ENCODE measurements at regions not wholly inside any gene's neighbourhood (a gene's known extent, or its start where the extent isn't known, plus 50 kb on each side); places are given as distances from the start of the nearest gene placed in this dataset.

DNA sequence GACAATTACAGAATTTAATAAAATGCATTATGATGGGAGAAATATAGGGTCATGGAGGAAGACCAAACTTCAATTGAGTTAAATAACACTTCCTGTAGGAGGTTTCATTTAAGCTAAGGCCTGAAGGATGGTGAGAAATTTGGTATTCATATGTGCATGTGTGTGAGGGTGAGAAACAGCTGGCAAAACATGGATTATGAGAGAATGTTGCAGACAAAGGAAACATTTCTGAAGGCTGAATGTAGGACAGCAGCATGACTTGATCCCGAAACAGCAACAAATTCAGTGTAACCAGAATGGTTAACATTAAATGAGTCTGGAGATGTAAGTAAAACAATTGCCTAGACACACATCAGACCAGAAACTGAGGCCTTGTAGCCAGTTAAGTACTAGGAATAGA lies 630.8 kb downstream of the NR4A2 start:
- Histone ChIP-seq H3K23ac (ENCODE audit: low read length) (no peak overlapping the region), H2BK12ac (ENCODE audit: low read length) (no peak overlapping the region), H3K4me3 (ENCODE audit: low read depth, low read length) (no peak overlapping the region), H3K27me3 (ENCODE audit: insufficient read depth, low read length) (no peaks in the 10 kb centered on the region), H3K79me1 (ENCODE audit: low read length) (no peaks in the 10 kb centered on the region), H2AK5ac (ENCODE audit: low read length) (no peak overlapping the region), H4K12ac (ENCODE audit: low read depth, low read length) (no peak overlapping the region), H3K9ac (ENCODE audit: low read length) (no peak overlapping the region), H3K36me3 (ENCODE audit: control insufficient read depth in 1 of 2, insufficient read depth in 2 of 2, low read length in 2 of 2) (no peaks in the 10 kb centered on the region), H2BK120ac (ENCODE audit: insufficient read depth, low read length, poor library complexity) (no peak overlapping the region), H3K9me3 (ENCODE audit: insufficient read depth, low read depth, low read length) (no peaks in the 10 kb centered on the region), H4K91ac (ENCODE audit: low read depth, low read length) (no peak overlapping the region), H2AFZ (ENCODE audit: insufficient read depth, low read length, poor library complexity) (no peak overlapping the region), H2BK5ac (ENCODE audit: low read depth, low read length, poor library complexity) (no peak overlapping the region), H3K27ac (ENCODE audit: low read depth, low read length) (no peak overlapping the region), H3K4me2 (ENCODE audit: low read length) (no peak overlapping the region), H3K14ac (ENCODE audit: low read length) (no peak overlapping the region), H4K8ac (ENCODE audit: low read depth, low read length) (no peak overlapping the region), H3K4me1 (ENCODE audit: control insufficient read depth in 1 of 2, insufficient read depth in 2 of 2, low read length in 2 of 2) (no peaks in the 10 kb centered on the region), H3K79me2 (ENCODE audit: control insufficient read depth, insufficient read depth, low read length, poor library complexity) (no peaks in the 10 kb centered on the region), H3K18ac (ENCODE audit: low read length) (no peak overlapping the region), H3K4ac (ENCODE audit: low read depth, low read length) (no peak overlapping the region)
- WGBS (ENCODE audit: extremely low coverage, insufficient coverage, insufficient read length), result no CpG with 5 or more reads among the region's 1 CpG
- no peak for DNase-seq

DNA sequence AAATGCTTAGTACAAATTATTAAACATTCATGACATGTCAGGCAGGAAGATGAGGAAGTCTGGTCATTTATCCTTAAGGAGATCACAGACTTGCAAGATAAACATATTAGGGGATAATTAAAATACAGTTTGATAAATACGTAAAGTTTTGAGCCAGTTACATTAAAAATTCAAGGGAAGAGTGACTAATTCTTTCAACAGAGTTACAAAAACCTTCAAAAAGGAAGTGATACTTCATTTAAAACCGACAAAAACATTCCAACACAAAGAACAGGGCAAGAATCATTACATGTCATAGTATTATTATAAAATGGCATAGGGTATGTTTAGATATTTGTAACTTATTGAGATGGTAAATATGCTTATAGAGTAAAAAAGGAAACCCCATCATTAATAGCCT lies 636.0 kb downstream of the NR4A2 start:
- no peak overlapping the region for H2BK12ac ChIP-seq (ENCODE audit: low read length)
- no peak overlapping the region for H3K14ac ChIP-seq (ENCODE audit: low read length)
- H3K23ac ChIP-seq (ENCODE audit: low read length), result no peak overlapping the region
- no peak overlapping the region for H4K91ac ChIP-seq (ENCODE audit: low read depth, low read length)
- no peak overlapping the region for H3K4me3 ChIP-seq (ENCODE audit: low read depth, low read length)
- no peak overlapping the region for H4K12ac ChIP-seq (ENCODE audit: low read depth, low read length)
- no peaks in the 10 kb centered on the region for H3K27me3 ChIP-seq (ENCODE audit: insufficient read depth, low read length)
- WGBS (ENCODE audit: extremely low coverage, insufficient coverage, insufficient read length), result no CpG with 5 or more reads among the region's 2 CpGs
- no peak overlapping the region for H3K9ac ChIP-seq (ENCODE audit: low read length)
- no peaks in the 10 kb centered on the region for H3K9me3 ChIP-seq (ENCODE audit: insufficient read depth, low read depth, low read length)
- no peak overlapping the region for H3K27ac ChIP-seq (ENCODE audit: low read depth, low read length)
- no peak overlapping the region for H3K18ac ChIP-seq (ENCODE audit: low read length)
- H4K8ac ChIP-seq (ENCODE audit: low read depth, low read length), result no peak overlapping the region
- H3K4ac ChIP-seq (ENCODE audit: low read depth, low read length), result no peak overlapping the region
- H2BK120ac ChIP-seq (ENCODE audit: insufficient read depth, low read length, poor library complexity), result no peak overlapping the region
- H3K79me2 ChIP-seq (ENCODE audit: control insufficient read depth, insufficient read depth, low read length, poor library complexity), result no peaks in the 10 kb centered on the region
- no peaks in the 10 kb centered on the region for H3K36me3 ChIP-seq (ENCODE audit: control insufficient read depth in 1 of 2, insufficient read depth in 2 of 2, low read length in 2 of 2)
- no peaks in the 10 kb centered on the region for H3K4me1 ChIP-seq (ENCODE audit: control insufficient read depth in 1 of 2, insufficient read depth in 2 of 2, low read length in 2 of 2)
- DNase-seq, result no peak
- no peak overlapping the region for H2AK5ac ChIP-seq (ENCODE audit: low read length)
- H3K79me1 ChIP-seq (ENCODE audit: low read length), result no peaks in the 10 kb centered on the region
- no peak overlapping the region for H3K4me2 ChIP-seq (ENCODE audit: low read length)
- H2BK5ac ChIP-seq (ENCODE audit: low read depth, low read length, poor library complexity), result no peak overlapping the region
- H2AFZ ChIP-seq (ENCODE audit: insufficient read depth, low read length, poor library complexity), result no peak overlapping the region

DNA sequence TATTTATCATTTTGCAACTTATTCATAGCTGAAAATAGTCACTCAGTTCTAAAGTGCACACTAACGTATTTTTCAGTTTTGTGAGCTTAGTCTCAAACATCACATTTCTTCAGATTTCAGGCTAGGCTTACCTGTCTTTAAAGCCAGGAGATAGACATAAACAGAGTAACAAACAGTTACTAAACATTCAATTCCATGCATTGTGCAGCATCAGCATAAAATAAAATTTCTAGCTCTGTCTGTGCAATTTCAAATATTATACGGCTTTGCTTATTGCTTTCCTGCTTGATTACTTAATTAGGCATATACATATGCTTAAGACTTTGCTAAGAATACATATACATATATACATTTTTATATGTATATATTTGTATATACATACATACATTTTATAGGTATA lies 637.0 kb downstream of the NR4A2 start:
- Histone ChIP-seq H3K36me3 (ENCODE audit: control insufficient read depth in 1 of 2, insufficient read depth in 2 of 2, low read length in 2 of 2) (no peaks in the 10 kb centered on the region), H4K91ac (ENCODE audit: low read depth, low read length) (no peak overlapping the region), H4K8ac (ENCODE audit: low read depth, low read length) (no peak overlapping the region), H3K27ac (ENCODE audit: low read depth, low read length) (no peak overlapping the region), H2BK120ac (ENCODE audit: insufficient read depth, low read length, poor library complexity) (no peak overlapping the region), H3K4ac (ENCODE audit: low read depth, low read length) (no peak overlapping the region), H3K4me1 (ENCODE audit: control insufficient read depth in 1 of 2, insufficient read depth in 2 of 2, low read length in 2 of 2) (no peaks in the 10 kb centered on the region), H3K14ac (ENCODE audit: low read length) (no peak overlapping the region), H2AFZ (ENCODE audit: insufficient read depth, low read length, poor library complexity) (no peak overlapping the region), H3K79me1 (ENCODE audit: low read length) (no peaks in the 10 kb centered on the region), H3K9ac (ENCODE audit: low read length) (no peak overlapping the region), H3K9me3 (ENCODE audit: insufficient read depth, low read depth, low read length) (no peaks in the 10 kb centered on the region), H2BK12ac (ENCODE audit: low read length) (no peak overlapping the region), H3K4me2 (ENCODE audit: low read length) (no peak overlapping the region), H4K12ac (ENCODE audit: low read depth, low read length) (no peak overlapping the region), H3K79me2 (ENCODE audit: control insufficient read depth, insufficient read depth, low read length, poor library complexity) (no peaks in the 10 kb centered on the region), H3K4me3 (ENCODE audit: low read depth, low read length) (no peak overlapping the region), H3K27me3 (ENCODE audit: insufficient read depth, low read length) (no peaks in the 10 kb centered on the region), H2AK5ac (ENCODE audit: low read length) (no peak overlapping the region), H3K18ac (ENCODE audit: low read length) (no peak overlapping the region), H2BK5ac (ENCODE audit: low read depth, low read length, poor library complexity) (no peak overlapping the region), H3K23ac (ENCODE audit: low read length) (no peak overlapping the region)
- no peak for DNase-seq
- whole genome bisulfite sequencing (ENCODE audit: extremely low coverage, insufficient coverage, insufficient read length), result no CpG with 5 or more reads among the region's 2 CpGs

DNA sequence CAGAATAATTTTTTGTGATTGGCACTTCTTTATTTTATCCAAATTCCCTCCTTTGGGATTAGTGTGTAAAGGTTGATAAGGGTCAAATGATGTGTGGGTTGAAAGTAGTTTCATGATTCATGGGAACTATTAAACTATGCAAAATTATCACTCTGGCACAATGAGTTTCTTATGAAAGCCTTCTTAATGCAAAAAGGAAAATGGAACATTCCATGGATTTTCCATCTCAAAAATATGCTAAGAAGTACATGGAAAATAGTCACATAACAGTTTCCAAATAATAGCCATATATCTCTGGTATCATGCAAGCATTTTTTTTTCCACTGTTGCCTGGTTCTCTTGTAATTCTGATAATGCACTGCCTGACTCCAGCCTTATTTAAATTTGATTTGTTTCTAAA lies 639.7 kb downstream of the NR4A2 start:
- Histone ChIP-seq H4K8ac (ENCODE audit: low read depth, low read length) (no peak overlapping the region), H3K9me3 (ENCODE audit: insufficient read depth, low read depth, low read length) (no peaks in the 10 kb centered on the region), H3K9ac (ENCODE audit: low read length) (no peak overlapping the region), H3K79me2 (ENCODE audit: control insufficient read depth, insufficient read depth, low read length, poor library complexity) (no peaks in the 10 kb centered on the region), H3K27me3 (ENCODE audit: insufficient read depth, low read length) (no peaks in the 10 kb centered on the region), H2BK12ac (ENCODE audit: low read length) (no peak overlapping the region), H3K23ac (ENCODE audit: low read length) (no peak overlapping the region), H2BK5ac (ENCODE audit: low read depth, low read length, poor library complexity) (no peak overlapping the region), H3K18ac (ENCODE audit: low read length) (no peak overlapping the region), H3K4me2 (ENCODE audit: low read length) (no peak overlapping the region), H4K12ac (ENCODE audit: low read depth, low read length) (no peak overlapping the region), H2AK5ac (ENCODE audit: low read length) (no peak overlapping the region), H3K27ac (ENCODE audit: low read depth, low read length) (no peak overlapping the region), H3K4me1 (ENCODE audit: control insufficient read depth in 1 of 2, insufficient read depth in 2 of 2, low read length in 2 of 2) (no peaks in the 10 kb centered on the region), H3K79me1 (ENCODE audit: low read length) (no peaks in the 10 kb centered on the region), H4K91ac (ENCODE audit: low read depth, low read length) (no peak overlapping the region), H3K4me3 (ENCODE audit: low read depth, low read length) (no peak overlapping the region), H3K4ac (ENCODE audit: low read depth, low read length) (no peak overlapping the region), H3K36me3 (ENCODE audit: control insufficient read depth in 1 of 2, insufficient read depth in 2 of 2, low read length in 2 of 2) (no peaks in the 10 kb centered on the region), H2BK120ac (ENCODE audit: insufficient read depth, low read length, poor library complexity) (no peak overlapping the region), H3K14ac (ENCODE audit: low read length) (no peak overlapping the region), H2AFZ (ENCODE audit: insufficient read depth, low read length, poor library complexity) (no peak overlapping the region)
- DNase-seq, result no peak

DNA sequence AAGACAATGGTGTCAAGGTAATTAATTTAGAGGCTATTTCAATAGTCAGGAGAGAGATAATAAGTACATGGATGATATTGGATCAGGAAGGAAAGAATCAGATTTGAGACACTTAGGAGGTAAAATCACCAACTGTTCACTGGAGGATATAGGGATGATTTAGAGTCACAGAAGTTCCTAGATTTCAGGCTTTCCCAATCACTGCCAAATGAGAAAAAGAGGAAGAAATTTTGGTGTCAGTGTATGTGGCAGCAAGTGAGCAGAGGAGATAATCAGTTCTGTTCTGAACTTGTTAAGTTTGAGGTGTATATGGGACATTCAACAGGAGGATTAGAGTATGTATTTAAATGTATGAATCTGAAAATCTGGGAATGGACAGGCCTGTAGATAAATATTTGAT lies 640.4 kb downstream of the NR4A2 start:
- Histone ChIP-seq H2AFZ (ENCODE audit: insufficient read depth, low read length, poor library complexity) (no peak overlapping the region), H3K14ac (ENCODE audit: low read length) (no peak overlapping the region), H3K4me1 (ENCODE audit: control insufficient read depth in 1 of 2, insufficient read depth in 2 of 2, low read length in 2 of 2) (no peaks in the 10 kb centered on the region), H2BK120ac (ENCODE audit: insufficient read depth, low read length, poor library complexity) (no peak overlapping the region), H3K9me3 (ENCODE audit: insufficient read depth, low read depth, low read length) (no peaks in the 10 kb centered on the region), H4K12ac (ENCODE audit: low read depth, low read length) (no peak overlapping the region), H3K27me3 (ENCODE audit: insufficient read depth, low read length) (no peaks in the 10 kb centered on the region), H3K27ac (ENCODE audit: low read depth, low read length) (no peak overlapping the region), H3K4me3 (ENCODE audit: low read depth, low read length) (no peak overlapping the region), H2BK12ac (ENCODE audit: low read length) (no peak overlapping the region), H4K91ac (ENCODE audit: low read depth, low read length) (no peak overlapping the region), H3K23ac (ENCODE audit: low read length) (no peak overlapping the region), H3K79me1 (ENCODE audit: low read length) (no peaks in the 10 kb centered on the region), H3K4ac (ENCODE audit: low read depth, low read length) (no peak overlapping the region), H2BK5ac (ENCODE audit: low read depth, low read length, poor library complexity) (no peak overlapping the region), H3K9ac (ENCODE audit: low read length) (no peak overlapping the region), H3K18ac (ENCODE audit: low read length) (no peak overlapping the region), H2AK5ac (ENCODE audit: low read length) (no peak overlapping the region), H4K8ac (ENCODE audit: low read depth, low read length) (no peak overlapping the region), H3K4me2 (ENCODE audit: low read length) (no peak overlapping the region), H3K36me3 (ENCODE audit: control insufficient read depth in 1 of 2, insufficient read depth in 2 of 2, low read length in 2 of 2) (no peaks in the 10 kb centered on the region), H3K79me2 (ENCODE audit: control insufficient read depth, insufficient read depth, low read length, poor library complexity) (no peaks in the 10 kb centered on the region)
- DNase-seq, result no peak
